ENCODE measurements at regions not wholly inside any gene's neighbourhood (a gene's known extent, or its start where the extent isn't known, plus 50 kb on each side); places are given as distances from the start of the nearest gene placed in this dataset.

- no peak for TF ChIP-seq EZH2 (IDR thresholded peaks at IDR 0.05)
- no peak for TF ChIP-seq POLR2AphosphoS5 (IDR thresholded peaks at IDR 0.05; ENCODE audit: borderline replicate concordance, low read depth, low read length)
These were observed 996.4 kb upstream of the WWC1 start for GRCh38 chr5:167294882-167295680.
